ENCODE measurements at regions not wholly inside any gene's neighbourhood (a gene's known extent, or its start where the extent isn't known, plus 50 kb on each side); places are given as distances from the start of the nearest gene placed in this dataset.

GRCh38 chr1:184218458-184219075 is 167.0 kb downstream of the TSEN15 start:
- no peaks in the 10 kb centered on the region for H3F3A ChIP-seq (ENCODE audit: insufficient read depth, low read length, poor library complexity, severe bottlenecking)
- H3K27ac ChIP-seq (ENCODE audit: low read length) = peak overlapping the region; percentile 45
- no peak overlapping the region for H2AFZ ChIP-seq (ENCODE audit: low read depth, low read length)
- no peak overlapping the region for H3K4me2 ChIP-seq (ENCODE audit: low read length)
- H4K20me1 ChIP-seq (ENCODE audit: insufficient read depth) = no peaks in the 10 kb centered on the region
- H3K79me2 ChIP-seq (replicated peaks; ENCODE audit: insufficient read depth, low read length) = no peaks in the 10 kb centered on the region
- TF ChIP-seq EP300 (conservative IDR thresholded peaks at IDR 0.05; ENCODE audit: poor library complexity, severe bottlenecking) (no peak), SMC3 (conservative IDR thresholded peaks at IDR 0.05; ENCODE audit: poor library complexity) (no peak), REST (IDR thresholded peaks at IDR 0.05; ENCODE audit: borderline replicate concordance) (no peak), CTCF (IDR thresholded peaks at IDR 0.05; ENCODE audit: poor library complexity, severe bottlenecking) (no peak), TAF1 (IDR thresholded peaks at IDR 0.05; ENCODE audit: low read depth) (no peak), RAD21 (conservative IDR thresholded peaks at IDR 0.05) (no peak), MXI1 (conservative IDR thresholded peaks at IDR 0.05; ENCODE audit: poor library complexity, severe bottlenecking) (no peak)
- no peaks in the 10 kb centered on the region for H3K9me3 ChIP-seq (ENCODE audit: low read length)
- H3K9me2 ChIP-seq (ENCODE audit: insufficient read depth, low read length) = no peaks in the 10 kb centered on the region
- peak overlapping the region; percentile 8 for H3K4me3 ChIP-seq (ENCODE audit: low read length)
- H3K27me3 ChIP-seq (ENCODE audit: insufficient read depth, low read depth, low read length) = no peaks in the 10 kb centered on the region
- H3K9ac ChIP-seq (ENCODE audit: low read length) = no peak overlapping the region
- H3K36me3 ChIP-seq (ENCODE audit: insufficient read depth, low read length) = no peaks in the 10 kb centered on the region

- no peak overlapping the region for H3K4me2 ChIP-seq (ENCODE audit: low read length)
- TF ChIP-seq TAF1 (IDR thresholded peaks at IDR 0.05; ENCODE audit: low read depth) (no peak), RAD21 (conservative IDR thresholded peaks at IDR 0.05) (no peak), SMC3 (conservative IDR thresholded peaks at IDR 0.05; ENCODE audit: poor library complexity) (no peak), MXI1 (conservative IDR thresholded peaks at IDR 0.05; ENCODE audit: poor library complexity, severe bottlenecking) (no peak), CTCF (IDR thresholded peaks at IDR 0.05; ENCODE audit: poor library complexity, severe bottlenecking) (no peak), POLR2AphosphoS5 (IDR thresholded peaks at IDR 0.05) (no peak), REST (IDR thresholded peaks at IDR 0.05; ENCODE audit: borderline replicate concordance) (no peak), EP300 (conservative IDR thresholded peaks at IDR 0.05; ENCODE audit: poor library complexity, severe bottlenecking) (no peak), EZH2 (IDR thresholded peaks at IDR 0.05; ENCODE audit: borderline replicate concordance, insufficient read depth, low read length, poor library complexity, severe bottlenecking) (no peak)
- H3K4me3 ChIP-seq (ENCODE audit: low read length) = no peak overlapping the region
- H4K20me1 ChIP-seq (ENCODE audit: insufficient read depth) = no peaks in the 10 kb centered on the region
- H3K27ac ChIP-seq (ENCODE audit: low read length) = peak overlapping the region; percentile 45
- no peak overlapping the region for H2AFZ ChIP-seq (ENCODE audit: low read depth, low read length)
- H3F3A ChIP-seq (ENCODE audit: insufficient read depth, low read length, poor library complexity, severe bottlenecking) = no peaks in the 10 kb centered on the region
- H3K36me3 ChIP-seq (ENCODE audit: insufficient read depth, low read length) = no peaks in the 10 kb centered on the region
- H3K9ac ChIP-seq (ENCODE audit: low read length) = no peak overlapping the region
- H3K27me3 ChIP-seq (ENCODE audit: insufficient read depth, low read depth, low read length) = no peaks in the 10 kb centered on the region
- H3K9me3 ChIP-seq (ENCODE audit: low read length) = no peaks in the 10 kb centered on the region
- no peaks in the 10 kb centered on the region for H3K79me2 ChIP-seq (replicated peaks; ENCODE audit: insufficient read depth, low read length)
- H3K9me2 ChIP-seq (ENCODE audit: insufficient read depth, low read length) = no peaks in the 10 kb centered on the region
Observed at GRCh38 chr1:184219414-184219813, 167.4 kb upstream of the C1orf21 start.

Measured in neural cell (in vitro differentiated cells).